ENCODE measurements at regions not wholly inside any gene's neighbourhood (a gene's known extent, or its start where the extent isn't known, plus 50 kb on each side); places are given as distances from the start of the nearest gene placed in this dataset.

DNA sequence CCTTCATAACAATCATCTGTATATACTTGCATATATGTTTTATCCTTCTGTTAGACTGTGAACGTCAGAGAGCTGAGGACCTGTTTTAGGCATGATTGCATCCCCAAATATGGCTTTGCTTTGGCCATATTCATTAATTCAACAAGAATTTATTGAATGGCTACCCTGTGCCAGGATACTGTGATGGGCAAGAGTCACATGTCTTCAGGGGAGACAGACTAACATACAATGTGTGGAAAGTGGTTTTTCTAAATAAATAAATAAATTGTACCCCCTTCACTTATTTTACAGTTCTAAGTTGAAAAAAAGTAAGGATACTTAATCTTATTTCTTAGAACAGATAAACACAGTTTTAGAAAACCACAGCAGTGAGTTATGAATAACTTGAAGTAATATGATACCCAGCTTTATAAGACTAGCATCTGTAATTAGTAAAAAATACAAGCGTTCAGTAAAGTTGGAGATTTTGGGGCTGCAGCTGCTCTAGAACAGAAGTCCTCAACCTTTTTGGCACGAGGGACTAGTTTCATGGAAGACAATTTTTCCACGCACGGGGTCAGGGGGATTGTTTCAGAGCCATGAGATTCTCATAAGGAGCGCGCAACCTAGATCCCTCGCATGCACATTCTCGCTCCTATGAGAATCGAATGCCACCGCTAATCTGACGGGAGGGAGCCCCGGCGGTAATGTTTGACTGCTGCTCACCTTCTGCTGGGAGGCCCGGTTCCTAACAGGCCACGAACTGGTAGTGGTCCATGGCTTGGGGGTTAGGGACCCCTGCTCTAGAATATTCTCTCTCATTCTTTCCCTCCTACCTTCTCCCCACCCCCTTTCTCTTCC, 89.4 kb upstream of the MTPN start:
- DNase-seq (ENCODE audit: low spot score) = no peak

DNA sequence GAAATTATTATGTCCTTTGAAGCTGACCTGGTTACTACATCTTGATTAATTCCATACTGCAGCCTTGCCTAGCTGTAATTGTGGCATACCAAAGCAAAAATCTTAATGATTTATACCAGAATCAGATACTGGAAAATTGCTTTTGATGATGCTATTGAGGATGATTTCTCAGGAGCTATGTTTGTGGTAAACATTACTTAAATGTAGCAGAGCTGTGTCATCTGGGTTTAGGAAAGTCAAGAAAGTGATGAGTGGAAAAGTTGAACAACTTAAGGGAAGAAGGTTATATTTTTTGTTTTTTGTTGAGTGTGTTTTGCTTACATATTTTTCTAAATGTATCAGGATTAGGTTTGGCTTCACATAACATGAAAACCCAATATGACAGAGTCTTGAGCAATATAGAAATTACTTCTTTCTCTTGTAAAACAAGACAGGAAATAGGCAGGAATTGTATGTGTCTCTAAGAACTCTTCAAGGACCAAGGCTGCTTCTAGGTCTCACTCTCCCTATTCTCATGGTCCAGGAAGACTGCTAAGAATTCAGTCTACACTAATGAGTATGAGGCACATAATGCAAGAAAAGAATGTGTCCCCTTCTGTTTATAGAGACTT, 87.6 kb upstream of the MTPN start:
- no peak for DNase-seq (ENCODE audit: low spot score)

DNA sequence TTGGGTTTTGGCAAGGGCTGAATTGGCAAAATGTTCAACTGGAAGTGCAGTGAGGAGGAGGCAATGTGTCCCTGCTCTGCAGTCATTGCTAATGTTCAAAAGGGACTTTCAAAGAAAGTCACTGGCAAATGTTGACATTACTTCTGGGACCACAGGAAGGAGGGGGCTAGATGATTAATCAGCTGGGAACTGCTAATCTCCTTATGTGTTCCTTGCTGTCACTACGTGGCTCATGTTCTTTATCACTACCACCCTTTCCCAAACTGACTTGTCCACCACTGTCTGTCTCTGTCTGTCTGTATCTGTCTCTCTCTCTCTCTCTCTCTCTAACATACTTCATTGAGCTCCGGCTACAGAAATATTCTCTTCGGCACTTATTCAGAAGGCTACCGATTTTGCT, 86.9 kb upstream of the MTPN start:
- no peak for DNase-seq (ENCODE audit: low spot score)

DNA sequence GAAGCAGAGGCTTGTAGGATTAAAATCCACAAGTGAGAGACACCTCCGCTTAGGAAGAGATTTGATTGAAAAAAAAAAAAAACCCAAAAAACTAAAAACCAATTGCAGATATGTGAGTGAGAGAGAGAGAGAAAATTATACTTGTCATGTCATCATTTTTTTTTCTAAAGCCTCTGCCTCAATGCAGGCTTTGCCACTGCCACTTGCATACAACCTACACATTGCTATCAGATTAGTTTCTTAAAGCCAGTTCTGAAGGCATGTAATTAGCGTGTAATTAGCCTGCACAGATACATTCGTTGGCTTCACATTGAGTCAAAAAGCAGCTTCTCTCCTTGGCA, 86.1 kb upstream of the MTPN start:
- DNase-seq (ENCODE audit: low spot score) = no peak

DNA sequence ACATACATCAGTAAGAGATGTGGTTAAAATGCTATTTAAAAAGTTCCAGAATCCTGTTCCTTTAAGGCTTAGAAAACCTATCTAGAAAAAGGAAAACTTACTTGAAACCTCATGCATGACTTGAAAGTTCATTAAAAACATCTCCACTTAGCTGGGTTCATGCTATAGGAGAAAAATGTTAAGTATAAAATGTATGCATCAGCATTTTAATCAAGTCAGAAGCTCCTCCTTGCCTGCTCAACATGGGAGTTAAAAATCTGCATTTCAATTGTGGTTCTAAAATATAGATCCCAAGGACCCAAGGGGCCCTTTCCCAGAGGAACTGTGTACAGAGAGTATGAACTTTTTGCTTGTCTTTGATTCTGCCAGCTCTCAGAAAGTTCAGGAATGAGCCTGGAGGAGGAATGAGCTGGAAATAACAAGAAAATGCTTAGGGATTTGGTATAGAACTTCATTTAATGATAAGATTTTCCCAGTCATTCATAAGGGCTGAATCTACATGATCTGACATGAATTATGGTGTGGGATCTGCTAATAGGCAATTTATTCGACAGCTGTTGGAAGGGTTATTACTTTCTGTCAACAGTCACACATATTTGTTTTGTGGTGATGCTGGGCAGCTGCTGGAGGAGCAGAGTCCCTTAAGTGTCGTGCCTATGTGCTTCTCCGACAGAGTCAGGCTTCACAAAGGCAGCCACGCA, 85.6 kb upstream of the MTPN start:
- DNase-seq (ENCODE audit: low spot score) = no peak

DNA sequence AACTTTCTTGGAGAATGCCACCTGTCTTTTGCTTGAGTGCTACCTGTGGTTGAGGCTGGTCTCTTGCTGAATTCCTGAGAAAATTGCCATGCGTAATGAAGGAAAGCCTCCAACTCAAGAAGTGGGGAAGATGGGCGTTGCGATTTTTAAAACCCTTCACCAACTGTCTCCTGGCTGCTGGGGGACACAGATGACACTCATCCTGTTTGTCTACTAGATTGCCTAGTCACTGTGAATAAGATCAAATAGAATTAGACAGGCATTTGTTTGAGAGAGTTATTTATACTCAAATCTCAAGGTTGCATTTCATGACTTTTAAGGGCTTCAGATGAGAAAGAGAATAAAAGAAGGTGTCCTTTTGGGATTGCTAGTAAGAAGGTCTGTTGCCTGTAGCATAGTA, 84.3 kb upstream of the MTPN start:
- no peak for DNase-seq (ENCODE audit: low spot score)

DNA sequence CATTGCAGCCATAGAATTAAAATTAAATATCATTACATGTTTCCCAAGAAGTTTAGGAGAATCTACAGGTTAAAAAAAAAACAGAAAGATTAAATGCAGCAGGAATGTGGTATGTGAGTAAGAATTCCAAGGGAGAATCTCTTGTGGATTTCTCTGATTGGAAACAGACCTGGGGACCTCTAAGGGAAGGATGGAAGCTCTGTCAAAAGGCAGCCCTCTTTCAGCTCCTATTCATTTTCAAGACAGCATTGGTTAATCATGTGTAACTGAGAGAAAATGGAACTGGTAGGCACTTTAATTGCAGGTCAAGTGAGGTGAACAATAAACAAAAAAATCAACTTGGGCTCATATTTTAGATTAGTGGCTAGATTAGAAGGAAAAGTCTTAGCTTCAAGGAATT, 81.4 kb upstream of the MTPN start:
- no peak for DNase-seq (ENCODE audit: low spot score)

DNA sequence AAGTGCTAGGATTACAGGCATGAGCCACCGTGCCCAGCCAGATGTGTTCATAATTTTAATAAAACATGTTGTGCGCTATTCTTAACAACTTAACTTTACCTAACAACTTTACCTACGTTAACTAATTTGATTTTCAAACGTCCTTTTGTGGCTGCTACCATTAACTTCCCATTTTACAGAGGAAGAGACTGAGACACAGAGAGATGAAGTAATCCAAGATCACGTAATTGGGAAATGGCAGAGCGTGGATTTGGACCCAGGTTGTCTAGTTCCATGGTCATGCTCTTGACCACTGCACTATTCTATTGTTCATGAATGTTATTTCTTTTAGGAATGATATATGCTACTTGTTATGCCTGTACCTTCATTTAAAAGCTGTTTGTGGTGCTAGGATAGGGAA, 80.3 kb upstream of the MTPN start:
- DNase-seq (ENCODE audit: low spot score) = no peak

DNA sequence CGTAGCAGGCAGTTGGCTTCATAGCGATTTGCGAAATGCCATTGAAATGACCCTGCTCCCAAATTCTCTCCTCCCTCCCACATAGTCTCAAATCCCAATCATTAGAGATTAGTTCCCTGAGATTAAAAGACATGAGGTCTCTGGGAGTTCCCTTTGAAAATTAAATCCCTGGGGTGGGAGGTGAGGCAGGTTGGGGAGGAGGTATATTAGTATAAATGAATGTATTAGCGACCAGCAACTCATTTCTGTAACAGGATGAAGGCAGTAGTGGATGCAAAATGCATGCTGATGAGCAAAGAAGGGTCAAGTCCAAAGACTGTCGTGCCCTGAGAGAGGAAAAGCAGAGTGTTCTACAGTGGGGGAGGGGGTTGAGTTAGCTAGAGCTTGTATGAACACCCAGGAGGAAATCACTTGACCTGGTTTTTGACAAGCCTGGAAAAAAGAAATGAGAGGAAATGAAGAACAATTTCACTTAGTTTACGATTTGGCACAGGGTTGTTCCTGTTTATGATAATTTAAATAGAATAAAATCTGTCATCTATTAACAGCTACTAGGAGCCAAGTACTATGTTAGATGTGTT, 79.6 kb upstream of the MTPN start:
- no peak for DNase-seq (ENCODE audit: low spot score)

DNA sequence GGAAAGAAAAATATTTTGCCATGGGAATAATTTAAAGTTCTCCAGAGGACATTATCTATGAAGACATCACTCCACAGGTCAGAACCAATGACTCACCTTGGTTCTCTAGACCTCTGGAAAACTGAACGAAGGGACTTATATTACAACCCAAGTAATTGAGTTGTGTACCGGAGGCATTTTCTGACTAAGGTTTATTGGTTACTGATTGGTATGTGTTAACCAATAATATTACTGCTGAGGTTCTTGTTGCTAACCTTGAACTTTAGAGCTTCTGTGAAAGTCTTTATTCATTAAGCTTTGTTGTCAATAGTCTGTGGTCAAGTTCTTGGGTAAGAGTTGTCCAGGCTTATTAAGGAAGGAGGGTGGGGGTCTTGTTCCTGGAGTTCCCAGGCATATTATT, 78.1 kb upstream of the MTPN start:
- DNase-seq (ENCODE audit: low spot score) = no peak

DNA sequence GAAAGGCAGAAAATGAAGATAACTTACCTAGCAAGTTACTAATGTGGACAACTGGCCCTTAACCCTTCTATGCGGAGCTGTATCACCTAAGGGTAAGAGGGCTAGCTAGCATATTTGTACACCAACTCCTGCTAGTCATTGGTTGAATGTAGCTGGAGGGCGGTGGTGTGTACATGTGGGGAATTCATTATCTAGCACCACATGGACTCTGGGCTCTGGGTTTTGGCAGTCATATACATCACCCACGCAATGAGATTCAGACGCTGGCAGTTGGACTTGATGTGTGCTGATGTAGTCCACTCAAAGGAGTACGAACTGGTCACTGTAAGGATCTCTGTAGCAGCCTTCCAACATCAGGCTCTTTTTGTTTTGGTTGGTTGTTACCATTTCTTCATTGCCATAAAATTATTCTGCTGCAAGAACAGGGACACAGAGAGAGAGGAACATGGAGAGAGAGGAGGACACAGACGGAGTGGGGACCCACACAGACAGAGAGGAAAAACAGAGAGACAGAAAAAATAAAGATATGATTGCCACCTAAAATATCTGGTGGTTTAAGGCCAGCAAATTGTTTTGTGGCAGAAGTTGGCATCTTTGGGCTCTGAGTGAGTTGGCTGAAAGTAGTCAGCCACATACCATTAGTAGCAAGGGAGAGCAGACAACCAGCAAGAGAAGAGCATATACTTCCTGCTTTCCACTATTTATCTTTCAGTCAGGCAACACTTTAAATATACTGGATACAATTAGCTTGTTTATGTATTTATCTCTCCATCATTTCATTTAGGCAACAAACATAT, 76.7 kb upstream of the MTPN start:
- no peak for DNase-seq (ENCODE audit: low spot score)

DNA sequence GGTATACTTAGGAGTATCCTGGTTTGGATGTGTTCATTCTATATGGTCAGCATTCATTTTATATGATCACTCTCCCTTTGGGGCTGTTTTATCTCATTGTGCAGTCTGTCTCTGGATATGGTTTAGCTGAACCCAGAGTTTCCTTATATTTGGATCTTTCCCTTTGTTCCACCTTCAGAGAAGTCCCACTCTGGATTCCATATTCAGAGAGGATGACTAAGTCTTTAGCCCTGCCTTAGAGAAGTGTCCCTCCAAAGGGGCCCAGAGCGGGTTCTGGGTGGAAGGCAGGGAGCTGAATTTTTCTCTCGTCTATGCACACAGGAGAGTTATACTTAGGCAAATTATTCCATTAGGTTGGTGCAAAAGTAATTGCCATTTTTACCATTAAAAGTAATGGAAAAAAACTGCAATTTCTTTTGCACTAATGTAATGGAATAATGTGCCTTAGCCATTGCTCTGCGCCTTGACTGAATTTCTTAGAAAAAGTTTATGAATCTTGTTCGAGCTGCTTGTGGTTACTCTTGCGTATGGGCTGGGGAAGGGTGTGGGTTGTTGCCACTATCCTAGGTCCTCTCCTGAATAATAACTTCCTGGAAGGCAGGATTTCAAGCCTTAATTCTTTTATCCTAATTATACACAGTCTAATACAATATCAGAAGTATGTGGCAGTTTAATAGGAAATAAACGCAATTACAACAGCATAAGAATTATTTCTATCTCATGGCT, 74.2 kb upstream of the MTPN start:
- no peak for DNase-seq (ENCODE audit: low spot score)

DNA sequence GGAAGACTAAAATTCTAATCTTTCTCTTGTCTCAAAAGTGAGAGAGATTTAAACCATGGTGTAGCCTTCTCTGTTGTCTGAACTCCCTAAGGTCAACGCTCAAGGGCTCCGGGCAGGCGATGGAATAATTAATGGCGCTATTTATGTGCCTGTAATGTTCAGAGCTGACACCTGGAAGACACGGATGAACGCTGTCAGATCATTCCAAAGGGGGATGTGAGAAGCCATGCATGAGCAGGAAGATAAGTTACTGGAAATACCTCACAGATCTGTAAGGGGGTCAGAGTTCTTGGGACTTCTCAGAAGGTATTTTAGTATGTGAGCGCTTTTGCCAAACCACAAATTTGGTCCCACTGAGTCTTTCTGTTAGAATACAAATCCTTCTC, 73.3 kb upstream of the MTPN start:
- no peak for DNase-seq (ENCODE audit: low spot score)

DNA sequence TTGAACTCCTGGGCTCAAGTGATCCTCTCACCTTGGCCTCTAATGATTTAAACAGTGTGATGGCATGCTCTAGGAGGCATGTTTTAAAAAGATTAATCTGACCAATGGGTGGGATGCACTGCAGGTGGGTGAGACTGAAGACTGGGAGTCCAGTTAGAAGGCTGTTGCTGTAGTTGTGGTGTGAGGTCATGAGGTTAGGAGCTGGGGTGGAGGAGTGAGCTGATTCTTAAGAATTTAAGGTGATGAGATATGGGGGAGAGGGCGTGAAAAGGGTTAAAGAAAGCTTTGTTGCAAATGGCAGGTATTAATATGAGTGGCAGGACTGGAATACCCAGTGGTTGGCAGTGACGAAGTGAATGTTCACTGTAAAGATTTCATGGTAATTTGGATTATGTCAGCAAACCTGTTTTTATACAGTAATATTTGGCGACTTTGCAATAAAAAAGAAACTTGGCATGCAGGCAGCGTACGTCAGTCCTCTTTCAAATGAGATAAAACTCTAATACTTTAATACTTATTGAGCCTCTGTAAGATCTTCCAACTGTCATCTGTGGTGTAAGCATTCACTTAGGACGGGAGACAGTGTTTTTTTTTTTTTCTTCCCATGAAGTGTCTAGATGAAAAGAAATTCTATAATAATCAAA, 72.8 kb upstream of the MTPN start:
- DNase-seq (ENCODE audit: low spot score) = no peak

DNA sequence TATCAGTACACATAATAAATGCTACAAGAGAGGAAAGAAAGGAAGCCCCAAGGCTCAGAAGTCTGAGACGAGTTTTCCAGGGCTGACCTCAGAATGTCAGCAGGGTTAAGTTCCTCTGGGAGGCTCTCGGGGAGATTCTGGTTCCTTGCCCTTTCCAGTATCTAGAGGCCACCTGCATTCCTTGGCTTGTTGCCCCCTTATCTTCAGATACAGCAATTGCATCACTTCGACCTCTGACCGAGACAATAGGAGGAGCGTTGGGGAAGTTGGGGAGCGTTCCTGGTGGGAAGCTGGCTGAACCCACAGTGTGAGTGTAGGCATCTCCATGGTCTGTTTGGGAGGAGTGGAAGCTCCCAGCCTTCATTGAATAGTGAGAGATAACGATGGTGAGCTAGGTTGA, 72.0 kb upstream of the MTPN start:
- DNase-seq (ENCODE audit: low spot score) = no peak

DNA sequence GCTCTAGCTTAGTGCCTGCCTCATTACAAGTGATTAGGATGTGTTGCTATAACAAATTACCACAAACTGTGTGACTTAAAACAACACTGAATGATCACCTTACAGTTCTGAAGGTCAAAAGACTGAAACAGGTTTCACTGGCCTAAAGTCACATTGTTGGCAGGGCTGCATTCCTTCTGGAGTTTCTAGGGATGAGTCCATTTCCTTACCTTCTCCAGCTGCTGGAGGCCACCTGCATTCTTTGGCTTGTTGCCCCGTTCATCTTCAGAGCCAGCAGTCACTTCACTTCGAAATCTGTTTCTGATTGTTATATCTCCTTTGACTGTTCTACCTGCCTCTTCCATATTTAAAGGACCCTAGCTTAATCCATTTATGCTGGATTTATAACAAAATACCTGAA, 69.4 kb upstream of the MTPN start:
- DNase-seq (ENCODE audit: low spot score) = no peak

DNA sequence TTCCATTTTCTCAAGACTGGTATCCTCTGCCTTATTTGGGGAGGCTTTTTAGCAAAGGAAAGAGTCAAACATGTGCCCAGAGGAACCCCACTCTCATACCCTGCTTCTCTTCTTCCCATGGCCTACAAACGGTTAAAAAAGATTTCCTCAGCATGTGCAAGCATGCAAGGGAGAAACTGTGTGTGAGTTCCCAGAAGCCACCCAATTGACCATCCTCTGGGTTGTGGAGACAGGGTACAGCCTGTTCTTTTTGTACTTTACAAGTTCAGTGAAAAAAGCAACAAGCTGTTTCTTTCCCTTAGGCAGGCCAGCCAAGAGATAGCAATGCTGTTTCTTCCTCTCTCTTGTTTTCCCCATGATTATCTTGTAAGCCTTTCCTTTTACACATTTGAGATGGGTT, 68.8 kb upstream of the MTPN start:
- DNase-seq (ENCODE audit: low spot score) = no peak

DNA sequence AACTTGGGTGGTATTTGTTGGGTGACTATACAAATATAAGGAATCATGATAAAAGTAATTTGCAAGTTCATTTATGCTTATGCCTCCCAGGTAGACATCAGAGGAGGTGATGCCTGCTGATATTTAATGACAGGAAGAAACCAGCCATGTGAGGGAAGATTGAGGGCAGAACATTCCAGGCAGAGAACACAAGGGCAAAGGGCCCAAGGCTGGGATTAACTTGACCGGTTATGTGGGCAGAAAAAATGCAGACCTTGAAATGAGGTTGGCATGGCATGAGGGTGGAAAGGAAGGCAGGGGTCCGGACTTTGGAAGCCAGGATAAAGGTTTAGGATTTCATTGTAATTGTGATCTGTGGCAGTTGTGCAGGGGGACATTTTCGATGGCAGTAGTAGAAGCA, 68.0 kb upstream of the MTPN start:
- DNase-seq (ENCODE audit: low spot score) = no peak

DNA sequence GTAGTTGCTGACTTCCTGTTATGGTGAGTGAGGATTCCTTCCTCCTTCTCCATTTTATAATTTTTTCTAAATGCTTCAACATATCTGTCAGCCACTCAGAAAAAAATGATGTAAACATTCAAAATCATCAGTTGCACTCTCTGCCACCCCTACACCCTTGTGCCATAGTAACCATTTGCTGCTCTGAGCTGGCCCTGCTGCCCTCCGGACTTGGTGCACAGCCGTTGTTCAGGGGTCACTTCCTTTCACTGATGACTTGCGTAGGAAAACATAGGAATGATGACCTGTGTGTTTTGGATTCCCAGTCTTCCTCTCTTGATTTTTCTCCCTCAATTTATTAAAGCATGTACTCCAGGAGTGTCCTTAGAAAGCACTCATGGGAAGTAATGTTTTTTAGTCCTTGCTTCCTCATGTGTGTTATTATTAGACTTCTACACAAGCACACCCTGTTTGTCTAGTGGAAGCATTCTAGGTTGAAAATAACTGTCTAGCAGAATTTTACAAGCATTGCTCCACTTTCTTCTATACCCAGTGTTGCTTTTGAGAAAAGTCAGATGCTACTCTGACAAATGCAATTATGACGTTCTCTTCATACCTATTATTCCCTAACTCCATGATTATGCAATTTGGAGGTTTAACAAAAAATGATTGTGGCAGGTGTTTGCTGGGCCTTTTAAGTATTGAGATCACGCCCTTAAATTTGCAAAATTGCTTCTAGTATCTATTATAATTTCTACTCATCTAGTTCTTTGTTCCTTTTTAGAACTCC, 62.6 kb upstream of the MTPN start:
- no peak for DNase-seq (ENCODE audit: low spot score)

DNA sequence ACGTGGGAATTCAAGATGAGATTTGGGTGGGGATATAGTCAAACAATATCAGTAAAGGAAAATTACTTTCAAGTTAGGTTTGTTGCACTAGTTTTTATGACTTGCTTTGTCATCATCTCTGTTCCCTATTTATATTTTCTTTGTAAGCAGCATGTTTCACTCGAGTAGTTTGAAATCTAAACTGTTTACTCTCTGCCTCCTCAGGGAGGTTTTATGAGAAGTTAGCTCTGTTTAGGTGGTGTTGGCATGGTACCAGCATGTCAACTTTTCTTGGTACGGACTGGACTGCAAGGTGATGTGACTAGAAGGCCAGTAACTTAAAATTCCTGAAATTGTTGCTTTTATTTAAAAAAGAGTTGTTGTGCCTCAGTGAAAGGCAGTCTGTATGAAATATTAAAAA, 59.2 kb upstream of the MTPN start:
- DNase-seq (ENCODE audit: low spot score) = no peak
